ENCODE measurements at regions not wholly inside any gene's neighbourhood (a gene's known extent, or its start where the extent isn't known, plus 50 kb on each side); places are given as distances from the start of the nearest gene placed in this dataset.
"Not testable (repeated sequence)": the region's sequence is repeated elsewhere in the genome, so short reads cannot be mapped to it uniquely, and the experiment has no call there.

GRCh38 chr11:109682788-109683187 lies 260.8 kb downstream of the C11orf87 start:
- not testable (repeated sequence) for DNase-seq

DNA sequence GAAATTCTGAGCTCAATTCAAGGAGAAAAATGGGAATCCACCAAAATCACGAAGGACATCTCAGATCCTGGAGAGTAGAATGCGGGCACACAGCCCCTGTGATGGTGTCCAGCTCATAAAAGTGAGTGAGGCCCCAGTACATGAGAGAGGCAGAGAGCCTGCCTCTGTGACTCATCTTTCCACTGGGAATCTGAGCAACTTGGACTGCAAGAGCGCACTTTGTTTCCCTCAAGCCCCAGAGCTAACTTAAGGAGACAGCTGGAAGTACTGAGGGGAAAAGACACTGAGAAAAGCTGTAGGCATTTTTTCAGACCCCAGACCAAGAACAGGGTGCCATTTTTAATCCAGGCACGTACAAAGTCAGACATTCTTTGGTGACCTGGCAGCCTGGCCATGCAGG lies 273.7 kb downstream of the C11orf87 start:
- DNase-seq: no peak

DNA sequence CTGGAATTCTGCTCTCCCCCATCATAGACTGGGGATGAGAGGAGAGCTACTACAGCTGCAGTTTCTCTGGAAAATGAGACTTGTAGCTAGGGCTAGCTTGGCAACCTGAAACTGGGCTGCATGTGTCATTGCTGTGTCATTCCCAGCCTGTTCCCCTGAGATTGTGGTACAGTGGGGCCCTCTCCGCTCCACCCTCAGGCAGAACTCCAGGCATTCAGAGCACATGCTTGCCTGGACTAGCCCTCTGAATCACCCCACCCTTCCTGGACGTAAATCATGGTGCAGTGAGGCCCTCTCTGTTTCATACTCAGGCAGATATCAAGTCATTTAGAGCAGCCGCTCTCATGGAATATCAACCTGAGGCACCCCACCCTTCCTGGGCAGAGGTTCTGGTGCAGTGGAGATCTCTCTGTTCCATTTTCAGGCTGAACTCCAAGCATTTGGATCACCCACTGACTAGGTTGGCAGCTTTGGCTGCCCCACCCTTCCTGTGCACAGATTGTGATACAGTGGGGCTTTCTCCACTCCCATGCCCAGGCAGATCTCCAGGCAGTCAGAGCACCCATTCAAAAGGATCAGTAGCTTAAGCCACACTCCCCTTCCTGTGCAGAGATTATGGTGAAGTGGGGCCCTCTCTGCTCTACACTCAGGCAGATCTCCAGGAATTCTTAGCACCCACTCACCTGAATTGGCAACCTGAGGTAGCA lies 274.4 kb downstream of the C11orf87 start:
- DNase-seq: no peak

DNA sequence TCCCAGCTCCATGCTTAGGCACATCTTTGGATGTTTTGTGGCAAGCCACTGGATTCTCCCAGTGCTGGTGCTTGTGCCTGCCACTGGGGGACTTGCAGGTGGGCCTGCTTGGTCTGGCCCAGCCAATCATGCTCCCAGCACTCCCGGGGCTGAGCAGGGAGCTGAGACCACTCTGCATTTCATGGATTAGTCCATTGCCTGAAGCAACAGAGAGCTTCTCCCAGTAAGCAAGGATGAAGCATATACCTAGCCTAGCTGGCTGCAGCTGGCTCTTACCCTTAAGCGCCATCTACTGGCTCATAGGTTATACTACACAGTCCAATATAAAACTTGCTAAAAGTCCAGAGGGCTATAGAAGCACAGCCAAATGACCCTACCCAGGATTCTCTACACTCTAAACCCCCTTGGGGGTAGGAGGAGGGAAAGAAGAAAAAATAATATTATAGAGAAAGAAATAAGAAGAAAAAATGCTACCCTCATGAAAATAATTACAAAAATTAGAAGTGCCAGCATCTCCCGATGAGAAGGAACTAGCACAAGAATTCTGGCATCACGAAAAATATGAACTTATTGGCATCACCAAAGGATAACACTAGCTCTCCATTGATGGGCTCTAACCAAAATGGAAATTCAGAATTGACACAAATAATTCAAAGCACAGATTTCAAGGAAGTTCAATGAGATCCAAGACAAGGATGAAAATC lies 275.3 kb downstream of the C11orf87 start:
- peak; percentile 38 to 76 (median 60) for DNase-seq

GRCh38 chr11:109698237-109698636 lies 276.2 kb downstream of the C11orf87 start:
- no peak for DNase-seq

GRCh38 chr11:109704432-109704831 lies 282.4 kb downstream of the C11orf87 start:
- no peak for DNase-seq

DNA sequence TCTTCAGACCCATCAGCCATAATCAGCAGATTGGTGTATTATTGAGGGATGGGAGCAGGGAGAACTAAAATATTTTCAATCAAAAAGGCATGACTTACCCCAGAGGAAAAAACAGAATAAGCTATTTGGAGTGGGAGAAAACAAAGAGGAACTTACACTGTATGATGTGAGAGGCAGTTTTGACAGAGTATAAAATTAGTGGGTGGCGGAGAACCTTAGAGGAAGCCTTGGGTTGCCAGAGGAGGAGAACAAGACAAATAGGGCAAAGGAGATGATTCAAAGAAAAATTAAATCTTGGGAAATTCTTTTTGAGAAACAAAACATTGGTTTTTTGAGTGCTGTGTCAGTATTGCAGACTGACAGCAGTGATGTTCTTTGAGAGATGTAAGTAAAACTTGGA lies 285.0 kb downstream of the C11orf87 start:
- DNase-seq: peak; percentile 61 to 86 (median 72)

GRCh38 chr11:109707411-109707810 lies 285.4 kb downstream of the C11orf87 start:
- DNase-seq: peak; percentile 73 to 87 (median 76)

GRCh38 chr11:109708184-109708583 lies 286.2 kb downstream of the C11orf87 start:
- no peak for DNase-seq

GRCh38 chr11:109714444-109714843 lies 292.5 kb downstream of the C11orf87 start:
- not testable (repeated sequence) for DNase-seq

- DNase-seq: not testable (repeated sequence)
Observed at GRCh38 chr11:109715424-109715823, 293.4 kb downstream of the C11orf87 start.

- no peak for DNase-seq
Observed at GRCh38 chr11:109726061-109726460, 304.1 kb downstream of the C11orf87 start.

GRCh38 chr11:109728056-109728455 lies 306.1 kb downstream of the C11orf87 start:
- DNase-seq: no peak

- DNase-seq: no peak
Observed at GRCh38 chr11:109729761-109730160, 307.8 kb downstream of the C11orf87 start.

GRCh38 chr11:109730669-109731068 lies 308.7 kb downstream of the C11orf87 start:
- no peak for DNase-seq

DNA sequence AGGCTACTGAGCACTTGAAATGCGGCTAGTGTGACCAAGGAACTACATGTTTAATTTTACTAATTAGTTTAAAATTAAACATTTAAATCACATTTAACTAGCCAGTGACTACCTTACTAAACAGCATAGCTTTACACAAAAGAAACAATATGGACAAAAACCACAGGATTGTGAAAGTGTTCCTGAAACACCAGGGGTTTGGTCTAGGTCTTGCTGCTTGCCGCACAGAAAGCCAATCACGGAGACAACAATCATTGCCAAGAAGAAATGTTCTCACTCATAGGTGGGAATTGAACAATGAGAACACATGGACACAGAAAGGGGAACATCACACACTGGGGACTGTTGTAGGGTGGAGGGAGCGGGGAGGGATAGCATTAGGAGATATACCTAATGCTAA lies 309.5 kb downstream of the C11orf87 start:
- no peak for DNase-seq

DNA sequence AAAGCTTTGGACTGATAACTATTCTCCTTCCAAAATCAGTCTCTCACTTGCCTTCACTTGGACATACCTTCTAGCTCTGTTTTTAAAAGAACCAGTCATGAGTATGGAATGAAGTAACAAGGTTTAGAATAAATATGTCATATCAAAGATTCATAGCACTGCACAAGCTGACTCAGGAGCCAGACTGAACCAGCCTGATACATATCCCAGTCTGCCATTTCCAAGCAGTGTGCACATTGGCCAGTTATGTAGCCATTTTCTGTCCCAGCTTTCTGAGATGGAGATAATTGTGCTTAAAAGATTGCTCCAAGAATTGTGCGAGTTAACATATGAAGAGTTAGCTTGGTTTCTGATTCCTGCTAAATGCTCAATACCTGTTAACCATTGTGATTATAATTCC lies 311.3 kb downstream of the C11orf87 start:
- no peak for DNase-seq

DNA sequence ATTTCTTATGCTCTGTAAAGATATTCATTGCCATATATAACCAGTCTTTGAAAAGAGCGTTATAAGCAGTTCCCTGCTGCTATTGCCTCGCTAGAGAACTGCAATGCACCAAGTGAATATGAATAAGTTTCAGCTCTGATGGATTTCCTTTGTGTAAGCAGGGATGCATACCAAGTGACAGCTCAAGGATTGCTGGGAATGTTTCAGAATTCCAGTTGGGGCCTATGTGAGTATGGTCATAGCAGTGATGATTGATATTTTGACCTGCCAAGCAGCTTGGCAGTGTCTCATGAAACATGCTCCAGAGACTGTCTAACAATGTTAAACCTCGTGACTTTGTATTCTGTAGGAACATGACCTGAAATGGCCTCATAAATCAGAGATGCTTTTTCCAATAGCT lies 312.6 kb downstream of the C11orf87 start:
- no peak for DNase-seq

- DNase-seq: no peak
Observed at GRCh38 chr11:109735128-109735527, 313.1 kb downstream of the C11orf87 start.

DNA sequence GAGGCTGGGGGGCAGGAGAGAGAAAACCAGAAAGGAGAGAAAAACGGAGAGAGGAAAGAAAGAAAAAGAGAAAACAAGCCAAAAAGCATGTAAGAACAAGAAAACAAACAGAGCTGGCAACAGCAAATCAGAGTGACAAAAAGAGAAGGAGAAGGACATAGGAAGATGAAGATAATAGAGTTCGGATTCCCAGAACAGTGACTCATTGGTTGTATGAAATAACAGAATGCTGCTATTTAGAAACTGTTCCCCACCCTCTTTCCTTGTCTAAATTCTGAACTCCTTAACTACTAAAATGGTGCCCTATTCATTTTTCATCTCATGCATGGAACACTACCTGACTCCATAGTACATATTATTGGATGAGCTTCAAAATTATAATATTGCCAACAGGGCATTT lies 317.4 kb downstream of the C11orf87 start:
- no peak for DNase-seq

DNA sequence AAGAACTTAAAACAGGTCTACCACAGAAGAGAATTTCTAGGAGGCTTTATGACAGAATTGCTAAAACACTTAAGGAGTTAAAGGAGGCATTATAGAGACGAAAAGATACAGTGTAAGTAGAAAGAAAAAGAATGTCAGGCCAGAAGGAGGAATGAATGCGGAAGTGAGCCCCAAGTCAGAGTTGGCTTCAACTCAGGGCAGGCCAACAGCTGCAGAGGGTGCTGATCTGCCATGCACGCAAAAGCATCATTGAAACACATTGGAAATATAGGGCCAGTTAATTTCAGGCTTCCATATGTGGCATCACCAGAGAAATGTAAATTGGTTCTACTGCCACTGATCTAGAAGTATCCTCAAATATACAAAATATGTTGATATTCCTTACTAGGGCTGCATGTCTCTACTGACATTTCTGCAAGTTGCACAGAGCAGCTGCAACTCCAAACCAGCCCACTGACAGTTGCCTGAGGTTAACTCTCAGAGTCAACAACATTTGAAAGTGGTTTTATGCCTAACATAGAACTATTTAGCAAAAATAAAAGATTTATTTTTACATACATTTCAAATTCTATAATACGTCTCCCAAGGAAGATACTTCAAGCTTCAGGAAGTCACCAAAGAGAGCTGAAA lies 324.1 kb downstream of the C11orf87 start:
- no peak for DNase-seq

DNA sequence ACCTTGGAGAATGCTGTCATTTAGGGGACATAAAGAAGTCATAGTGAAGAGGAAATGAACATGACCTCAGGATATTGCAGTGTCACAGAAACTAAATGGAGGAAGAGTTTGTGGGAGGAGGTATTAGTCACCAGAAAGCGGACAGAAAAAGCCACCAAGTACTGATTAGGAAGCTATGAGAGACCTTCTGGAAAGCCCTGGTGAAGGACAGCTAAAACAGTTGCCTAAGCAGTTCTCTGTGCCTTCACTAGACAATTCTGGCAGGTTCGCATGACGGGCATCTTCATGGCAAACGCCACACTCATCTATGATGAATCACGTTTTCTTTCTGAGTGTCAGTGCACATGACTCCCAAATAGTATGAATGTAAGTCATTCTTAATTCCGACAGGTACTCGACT lies 325.8 kb downstream of the C11orf87 start:
- DNase-seq: peak; percentile 74 to 93 (median 82)

GRCh38 chr11:109749476-109749875 lies 327.5 kb downstream of the C11orf87 start:
- DNase-seq: no peak

DNA sequence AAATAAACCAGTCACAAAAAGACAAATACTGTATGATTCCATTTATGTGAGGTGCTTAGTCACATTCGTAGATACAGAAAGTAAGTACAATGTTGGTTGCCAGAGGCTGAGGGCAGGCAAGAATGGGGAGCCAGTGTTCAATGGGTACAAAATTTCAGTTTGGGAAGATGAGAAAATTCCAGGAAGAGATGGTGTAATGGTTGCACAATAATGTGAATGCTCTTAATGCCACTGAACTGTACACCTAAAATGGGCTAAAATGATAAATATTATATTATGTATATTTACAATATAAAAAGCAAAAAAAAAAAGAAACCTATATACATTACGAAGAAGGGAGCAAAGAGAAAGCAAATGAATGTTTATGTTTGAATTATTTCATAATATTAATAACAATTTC lies 329.0 kb downstream of the C11orf87 start:
- no peak for DNase-seq

Data from suppressor macrophage (primary cell).